GM23338 (cell line): ENCODE measurements at regions not wholly inside any gene's neighbourhood (a gene's known extent, or its start where the extent isn't known, plus 50 kb on each side); places are given as distances from the start of the nearest gene placed in this dataset.

Experiments
- ATAC-seq: fragments of 200-7000 bp; cut with Tn5 transposase; 3 replicates; pipeline ENCODE4 v1.9.1; 2020
- DNase-seq: peaks from one replicate; pipeline ENCODE4 v3.0.0-alpha.2; 2015; ENCODE audit warnings: low spot score
- H2AFZ ChIP-seq: fragments of 200-600 bp; sonication (generic); 2 replicates; pipeline ENCODE4 v1.8.0; 2016; ENCODE audit warnings: antibody characterized with exemption, mild to moderate bottlenecking, moderate library complexity
- H3F3A ChIP-seq: fragments of 200-600 bp; sonication (generic); replicated peaks from 2 replicates; pipeline ENCODE4 v1.8.0; 2017; ENCODE audit warnings: antibody characterized with exemption, mixed run types, low read depth
- H3K27ac ChIP-seq: fragments of 200-600 bp; sonication (generic); 2 replicates; pipeline ENCODE4 v1.6.1; 2016; ENCODE audit warnings: low read depth
- H3K27me3 ChIP-seq: fragments of 200-600 bp; sonication (generic); 2 replicates; pipeline ENCODE4 v1.8.0; 2016; ENCODE audit warnings: mild to moderate bottlenecking, mixed run types, moderate library complexity; ENCODE audit not compliant: insufficient read depth
- H3K36me3 ChIP-seq: fragments of 200-600 bp; sonication (generic); 2 replicates; pipeline ENCODE4 v1.8.0; 2016; ENCODE audit warnings: mild to moderate bottlenecking; ENCODE audit not compliant: insufficient read depth
- H3K4me1 ChIP-seq: fragments of 200-600 bp; sonication (generic); 2 replicates; pipeline ENCODE4 v1.8.0; 2016; ENCODE audit warnings: mild to moderate bottlenecking, moderate library complexity; ENCODE audit not compliant: insufficient read depth
- H3K4me2 ChIP-seq: fragments of 200-600 bp; sonication (generic); 2 replicates; pipeline ENCODE4 v1.7.1; 2017; ENCODE audit warnings: mixed run types
- H3K4me3 ChIP-seq: fragments of 200-600 bp; sonication (generic); 2 replicates; pipeline ENCODE4 v1.6.1; 2016; ENCODE audit warnings: mixed run types
- H3K79me2 ChIP-seq: fragments of 200-600 bp; sonication (generic); replicated peaks from 2 replicates; pipeline ENCODE4 v1.8.0; 2017; ENCODE audit warnings: mild to moderate bottlenecking; ENCODE audit not compliant: insufficient read depth
- H3K9me2 ChIP-seq: fragments of 200-600 bp; sonication (generic); 2 replicates; pipeline ENCODE4 v1.8.0; 2017; ENCODE audit not compliant: insufficient read depth
- H4K20me1 ChIP-seq: fragments of 200-600 bp; sonication (generic); replicated peaks from 2 replicates; pipeline ENCODE4 v1.8.0; 2017; ENCODE audit warnings: mild to moderate bottlenecking; ENCODE audit not compliant: insufficient read depth
- H3K27ac Mint-ChIP-seq: 2 replicates; pipeline ENCODE4 v1.8.0; 2020; ENCODE audit warnings: inconsistent platforms, mild to moderate bottlenecking, moderate library complexity, mixed read lengths
- H3K27me3 Mint-ChIP-seq: 3 replicates; pipeline ENCODE4 v1.8.0; 2022; ENCODE audit warnings: low read depth, mild to moderate bottlenecking, moderate library complexity, mixed read lengths, inconsistent platforms; ENCODE audit not compliant: insufficient read depth, poor library complexity
- H3K36me3 Mint-ChIP-seq: 3 replicates; pipeline ENCODE4 v1.8.0; 2021; ENCODE audit warnings: low read depth, mild to moderate bottlenecking, inconsistent platforms, moderate library complexity, mixed read lengths
- H3K4me1 Mint-ChIP-seq: 3 replicates; pipeline ENCODE4 v1.8.0; 2020; ENCODE audit warnings: mild to moderate bottlenecking, inconsistent platforms, mixed read lengths
- H3K4me3 Mint-ChIP-seq: 3 replicates; pipeline ENCODE4 v1.8.0; 2021; ENCODE audit warnings: moderate library complexity, mild to moderate bottlenecking, inconsistent platforms, mixed read lengths
- H3K9me3 Mint-ChIP-seq: 3 replicates; pipeline ENCODE4 v1.8.0; 2020; ENCODE audit warnings: moderate library complexity, mild to moderate bottlenecking, inconsistent platforms, mixed read lengths
- CREB1 ChIP-seq: fragments of 250-450 bp; sonication (Bioruptor Pico); IDR thresholded peaks from 2 replicates; pipeline ENCODE4 v1.5.0; 2020; ENCODE audit warnings: low read depth, mild to moderate bottlenecking, moderate library complexity
- CTCF ChIP-seq, 2 experiments: fragments of 200-600 bp in 1 of 2; sonication (generic) in 1 of 2; conservative IDR thresholded peaks; 2 replicates each; pipeline versions ENCODE4 v1.5.1 to v1.6.1; 2016 to 2017; ENCODE audit warnings: antibody characterized with exemption in 2 of 2, low read depth in 2 of 2, mild to moderate bottlenecking in 2 of 2, moderate library complexity in 1 of 2
- ETS1 ChIP-seq: IDR thresholded peaks from 2 replicates; pipeline ENCODE4 v1.6.1; 2016; ENCODE audit warnings: antibody characterized with exemption
- EZH2 ChIP-seq: fragments of 200-600 bp; sonication (generic); IDR thresholded peaks from one replicate; pipeline ENCODE4 v1.8.0; 2017; ENCODE audit warnings: antibody characterized with exemption, mild to moderate bottlenecking, low read depth; ENCODE audit not compliant: unreplicated experiment
- EZH2phosphoT487 ChIP-seq: fragments of 200-600 bp; sonication (generic); IDR thresholded peaks from one replicate; pipeline ENCODE4 v1.8.1; 2018; ENCODE audit warnings: antibody characterized with exemption; ENCODE audit not compliant: unreplicated experiment
- JUNB ChIP-seq: IDR thresholded peaks from one replicate; pipeline ENCODE4 v1.6.1; 2016; ENCODE audit warnings: antibody characterized with exemption; ENCODE audit not compliant: unreplicated experiment
- NANOG ChIP-seq: IDR thresholded peaks from 2 replicates; pipeline ENCODE4 v1.6.1; 2016; ENCODE audit warnings: antibody characterized with exemption, borderline replicate concordance
- POLR2AphosphoS5 ChIP-seq: IDR thresholded peaks from 2 replicates; pipeline ENCODE4 v1.6.1; 2016; ENCODE audit warnings: antibody characterized with exemption, low read depth
- STAT1 ChIP-seq: IDR thresholded peaks from one replicate; pipeline ENCODE4 v1.6.1; 2016; ENCODE audit warnings: antibody characterized with exemption; ENCODE audit not compliant: unreplicated experiment
- ZNF114 ChIP-seq: fragments of 250-450 bp; sonication (Bioruptor Pico); IDR thresholded peaks from 2 replicates; pipeline ENCODE4 v1.5.0; 2020; ENCODE audit warnings: mild to moderate bottlenecking, moderate library complexity
- ZNF331 ChIP-seq: fragments of 250-450 bp; sonication (Bioruptor Pico); IDR thresholded peaks from 2 replicates; pipeline ENCODE4 v1.5.0; 2020; ENCODE audit warnings: low read depth, mild to moderate bottlenecking, moderate library complexity
- ZNF462 ChIP-seq: fragments of 250-450 bp; sonication (Bioruptor Pico); IDR thresholded peaks from 2 replicates; pipeline ENCODE4 v1.5.0; 2020; ENCODE audit warnings: mild to moderate bottlenecking, moderate library complexity
- TF ChIP-seq, protein P1 (sequence below): IDR thresholded peaks from one replicate; pipeline ENCODE4 v1.6.1; 2018; ENCODE audit warnings: antibody characterized with exemption; ENCODE audit not compliant: unreplicated experiment

GRCh38 chr4:18942874-18943273 lies 921.3 kb upstream of the LCORL start:
- Histone ChIP-seq H3K4me1 (no peaks in the 10 kb centered on the region), H3K27me3 (no peaks in the 10 kb centered on the region), H3K9me2 (0 out of 2 replicates have a peak, but pooled peaks cover 5% of the 10 kb centered on the region), H3K36me3 (no peaks in the 10 kb centered on the region), H3F3A (no peaks in the 10 kb centered on the region), H3K4me2 (no peak overlapping the region), H2AFZ (no peak overlapping the region), H3K79me2 (no peaks in the 10 kb centered on the region), H3K27ac (no peak overlapping the region), H4K20me1 (no peaks in the 10 kb centered on the region), H3K4me3 (no peak overlapping the region)
- Mint-ChIP-seq H3K36me3 (peaks cover 5% of the 10 kb centered on the region; the same call in 2 of the 3 replicates), H3K9me3 (peaks cover 6% of the 10 kb centered on the region; the same call in 1 of the 3 replicates), H3K4me1 (peaks cover 2% of the 10 kb centered on the region; the same call in 1 of the 3 replicates), H3K4me3 (no peak overlapping the region), H3K27ac (no peak overlapping the region), H3K27me3 (no peaks in the 10 kb centered on the region)
- DNase-seq (no peak), ATAC-seq (no peak)
- no peak for TF ChIP-seq CTCF (conservative IDR thresholded peaks at IDR 0.05; ENCODE audit: low read depth in 2 of 2)
- no peak for TF ChIP-seq POLR2AphosphoS5
- no peak for TF ChIP-seq STAT1
- no peak for TF ChIP-seq EZH2
- no peak for TF ChIP-seq JUNB
- TF ChIP-seq EZH2phosphoT487: no peak
- no peak for TF ChIP-seq ZNF114
- no peak for TF ChIP-seq ETS1
- no peak for TF ChIP-seq NANOG
- TF ChIP-seq, protein P1, sequence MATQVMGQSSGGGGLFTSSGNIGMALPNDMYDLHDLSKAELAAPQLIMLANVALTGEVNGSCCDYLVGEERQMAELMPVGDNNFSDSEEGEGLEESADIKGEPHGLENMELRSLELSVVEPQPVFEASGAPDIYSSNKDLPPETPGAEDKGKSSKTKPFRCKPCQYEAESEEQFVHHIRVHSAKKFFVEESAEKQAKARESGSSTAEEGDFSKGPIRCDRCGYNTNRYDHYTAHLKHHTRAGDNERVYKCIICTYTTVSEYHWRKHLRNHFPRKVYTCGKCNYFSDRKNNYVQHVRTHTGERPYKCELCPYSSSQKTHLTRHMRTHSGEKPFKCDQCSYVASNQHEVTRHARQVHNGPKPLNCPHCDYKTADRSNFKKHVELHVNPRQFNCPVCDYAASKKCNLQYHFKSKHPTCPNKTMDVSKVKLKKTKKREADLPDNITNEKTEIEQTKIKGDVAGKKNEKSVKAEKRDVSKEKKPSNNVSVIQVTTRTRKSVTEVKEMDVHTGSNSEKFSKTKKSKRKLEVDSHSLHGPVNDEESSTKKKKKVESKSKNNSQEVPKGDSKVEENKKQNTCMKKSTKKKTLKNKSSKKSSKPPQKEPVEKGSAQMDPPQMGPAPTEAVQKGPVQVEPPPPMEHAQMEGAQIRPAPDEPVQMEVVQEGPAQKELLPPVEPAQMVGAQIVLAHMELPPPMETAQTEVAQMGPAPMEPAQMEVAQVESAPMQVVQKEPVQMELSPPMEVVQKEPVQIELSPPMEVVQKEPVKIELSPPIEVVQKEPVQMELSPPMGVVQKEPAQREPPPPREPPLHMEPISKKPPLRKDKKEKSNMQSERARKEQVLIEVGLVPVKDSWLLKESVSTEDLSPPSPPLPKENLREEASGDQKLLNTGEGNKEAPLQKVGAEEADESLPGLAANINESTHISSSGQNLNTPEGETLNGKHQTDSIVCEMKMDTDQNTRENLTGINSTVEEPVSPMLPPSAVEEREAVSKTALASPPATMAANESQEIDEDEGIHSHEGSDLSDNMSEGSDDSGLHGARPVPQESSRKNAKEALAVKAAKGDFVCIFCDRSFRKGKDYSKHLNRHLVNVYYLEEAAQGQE: no peak
- no peak for TF ChIP-seq ZNF331 (CRISPR knock-in tag)
- no peak for TF ChIP-seq CREB1 (CRISPR knock-in tag)
- no peak for TF ChIP-seq ZNF462 (CRISPR knock-in tag)
